22Rv1 (cell line): ENCODE measurements at regions not wholly inside any gene's neighbourhood (a gene's known extent, or its start where the extent isn't known, plus 50 kb on each side); places are given as distances from the start of the nearest gene placed in this dataset.
"Not testable (repeated sequence)": the region's sequence is repeated elsewhere in the genome, so short reads cannot be mapped to it uniquely, and the experiment has no call there.

Experiments
- H3K27ac ChIP-seq: fragments of 450-650 bp; 2 replicates; pipeline ENCODE4 v1.5.1; 2017
- CTCF ChIP-seq: fragments of 450-650 bp; IDR thresholded peaks from 2 replicates; pipeline ENCODE4 v1.5.1; 2017; ENCODE audit warnings: mild to moderate bottlenecking
- ZFX ChIP-seq: fragments of 450-650 bp; IDR thresholded peaks from 2 replicates; pipeline ENCODE4 v1.6.1; 2017; ENCODE audit warnings: antibody characterized with exemption, borderline replicate concordance

DNA sequence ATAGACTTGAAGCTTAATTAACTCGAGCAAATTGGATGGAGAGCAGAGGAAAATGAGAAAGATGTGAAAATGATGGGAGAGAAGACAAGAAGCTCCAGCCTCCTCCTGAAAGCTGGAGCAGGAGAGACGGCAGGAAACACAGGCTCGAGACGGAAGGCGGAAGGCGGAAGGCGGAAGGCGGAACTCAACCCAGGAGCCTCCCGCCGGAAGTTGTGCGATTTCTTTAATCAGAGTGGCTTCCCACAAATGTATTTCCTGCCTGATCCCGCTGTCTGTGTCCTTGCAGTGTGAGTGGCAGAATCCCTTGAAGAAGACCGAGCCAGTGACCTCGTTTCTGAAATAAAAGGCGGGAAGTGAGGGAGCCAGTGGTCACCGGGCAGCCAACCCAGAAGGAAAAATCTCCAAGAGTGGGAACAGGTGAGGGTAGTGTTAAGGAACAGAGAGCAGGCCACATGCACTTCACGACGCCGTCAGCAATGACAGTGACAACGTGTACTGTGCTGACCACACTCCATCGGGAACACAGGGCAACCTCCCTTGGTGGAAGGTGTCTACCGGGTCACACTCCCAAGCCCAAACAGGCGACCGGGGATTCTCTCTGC lies 117.0 kb upstream of the RNF32 start:
- H3K27ac ChIP-seq = no peak overlapping the region
- TF ChIP-seq CTCF (no peak), ZFX (no peak)

DNA sequence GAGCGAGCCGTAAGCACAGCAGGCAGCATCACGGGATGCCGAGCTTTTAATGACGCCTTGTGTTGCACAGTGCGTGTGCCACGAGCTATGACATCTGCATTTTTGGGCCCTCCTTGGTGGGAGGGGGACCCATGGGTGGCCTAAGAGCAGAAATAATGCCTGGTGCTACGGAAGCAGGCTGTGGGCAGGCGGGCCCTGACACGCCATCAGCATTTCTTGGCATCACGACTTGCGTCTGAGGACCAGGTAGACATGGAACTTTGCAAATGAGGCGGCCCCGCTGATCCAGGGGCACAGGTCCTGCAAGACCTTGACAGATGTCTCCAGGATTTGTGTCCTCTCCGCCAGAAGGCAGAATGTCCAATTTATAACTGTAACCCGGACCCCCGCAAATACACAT lies 117.8 kb upstream of the RNF32 start:
- no peak overlapping the region for H3K27ac ChIP-seq
- TF ChIP-seq CTCF (no peak), ZFX (no peak)

GRCh38 chr7:156519070-156519469 lies 121.5 kb upstream of the RNF32 start:
- TF ChIP-seq ZFX = no peak
- H3K27ac ChIP-seq = no peak overlapping the region

DNA sequence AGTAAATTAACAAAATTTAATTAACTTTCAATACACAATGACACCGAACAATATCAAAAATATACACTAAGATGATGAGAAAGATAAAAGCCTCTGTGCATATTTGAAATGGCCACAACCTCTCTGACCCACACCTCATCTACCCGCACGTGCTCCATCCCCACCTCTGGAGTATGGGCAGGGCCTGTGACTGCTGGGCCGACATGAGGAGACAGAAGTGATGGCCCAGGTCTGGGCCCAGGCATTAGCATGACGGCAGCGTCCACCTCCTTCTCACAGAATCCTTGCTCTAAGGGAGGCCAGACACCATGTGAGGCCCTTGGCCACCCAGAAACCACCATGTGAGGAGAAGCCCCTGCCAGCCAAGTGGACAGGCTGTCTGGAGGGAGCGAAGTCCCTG lies 122.1 kb upstream of the RNF32 start:
- TF ChIP-seq CTCF = no peak
- no peak for TF ChIP-seq ZFX
- no peak overlapping the region for H3K27ac ChIP-seq

GRCh38 chr7:156517858-156518257 lies 122.7 kb upstream of the RNF32 start:
- H3K27ac ChIP-seq = not testable (repeated sequence)

GRCh38 chr7:156516791-156517378 lies 123.7 kb upstream of the RNF32 start:
- no peak overlapping the region for H3K27ac ChIP-seq
- TF ChIP-seq CTCF (no peak), ZFX (no peak)

GRCh38 chr7:156515911-156516790 lies 124.4 kb upstream of the RNF32 start:
- no peak overlapping the region for H3K27ac ChIP-seq
- TF ChIP-seq ZFX = no peak
- TF ChIP-seq CTCF = no peak

GRCh38 chr7:156514851-156515250 lies 125.7 kb upstream of the RNF32 start:
- no peak for TF ChIP-seq ZFX
- no peak for TF ChIP-seq CTCF

More at GRCh38 chr7:156514851-156515250, 125.7 kb upstream of the RNF32 start:
- no peak overlapping the region for H3K27ac ChIP-seq
